ENCODE measurements at regions not wholly inside any gene's neighbourhood (a gene's known extent, or its start where the extent isn't known, plus 50 kb on each side); places are given as distances from the start of the nearest gene placed in this dataset.
A peak's percentile ranks its signal among the peaks of the same experiment; 100 is the strongest.

- no peak for DNase-seq
Observed at GRCh38 chr3:72295962-72296450, 511.1 kb upstream of the PROK2 start.

- DNase-seq, result no peak
Observed at GRCh38 chr3:72295276-72295961, 510.5 kb upstream of the PROK2 start.

- no peak for DNase-seq
Observed at GRCh38 chr3:72290859-72291638, 506.1 kb upstream of the PROK2 start.

- DNase-seq, result no peak
Observed at GRCh38 chr3:72289692-72290071, 504.7 kb upstream of the PROK2 start.

GRCh38 chr3:72288955-72289691 lies 504.2 kb upstream of the PROK2 start:
- DNase-seq, result peak; percentile 91

- no peak for DNase-seq
Observed at GRCh38 chr3:72287956-72288355, 503.0 kb upstream of the PROK2 start.

- DNase-seq, result no peak
Observed at GRCh38 chr3:72285502-72285901, 500.6 kb upstream of the PROK2 start.

- no peak for DNase-seq
Observed at GRCh38 chr3:72284471-72284870, 499.5 kb upstream of the PROK2 start.

- no peak for DNase-seq
Observed at GRCh38 chr3:72282918-72283317, 498.0 kb upstream of the PROK2 start.

- no peak for DNase-seq
Observed at GRCh38 chr3:72281551-72281950, 496.6 kb upstream of the PROK2 start.

GRCh38 chr3:72280876-72281275 lies 495.9 kb upstream of the PROK2 start:
- no peak for DNase-seq

- peak; percentile 14 for DNase-seq
Observed at GRCh38 chr3:72279631-72280041, 494.7 kb upstream of the PROK2 start.

- DNase-seq, result no peak
Observed at GRCh38 chr3:72279068-72279604, 494.2 kb upstream of the PROK2 start.

- no peak for DNase-seq
Observed at GRCh38 chr3:72278349-72279067, 493.6 kb upstream of the PROK2 start.

- no peak for DNase-seq
Observed at GRCh38 chr3:72277710-72278109, 492.8 kb upstream of the PROK2 start.

GRCh38 chr3:72276806-72277205 lies 491.9 kb upstream of the PROK2 start:
- DNase-seq, result no peak

GRCh38 chr3:72275331-72275751 lies 490.4 kb upstream of the PROK2 start:
- no peak for DNase-seq

GRCh38 chr3:72274493-72275330 lies 489.8 kb upstream of the PROK2 start:
- peak; percentile 88 for DNase-seq

GRCh38 chr3:72273615-72274014 lies 488.7 kb upstream of the PROK2 start:
- peak; percentile 99 for DNase-seq

GRCh38 chr3:72272356-72272755 lies 487.4 kb upstream of the PROK2 start:
- DNase-seq, result no peak

GRCh38 chr3:72271923-72272322 lies 487.0 kb upstream of the PROK2 start:
- DNase-seq, result no peak
